GM12878 (cell line): ENCODE measurements at regions not wholly inside any gene's neighbourhood (a gene's known extent, or its start where the extent isn't known, plus 50 kb on each side); places are given as distances from the start of the nearest gene placed in this dataset.

Source experiments
- ATAC-seq: fragments of 200-7000 bp; cut with Tn5 transposase; 3 replicates; pipeline ENCODE4 v1.9.1; 2020; ENCODE audit warnings: mild to moderate bottlenecking, moderate library complexity
- BruUV-seq: library from RNA; stranded (reverse); fragments of 400-500 nt; replicated peaks from 2 replicates; lab custom pipeline; 2021; lab: Mats Ljungman, UMichigan
- CTCF ChIA-PET: fragments of 300-600 bp; sonication (Branson Sonifier 250); formaldehyde crosslinking; extraction: SDS; loops from one replicate; lab custom pipeline; 2021; ENCODE audit warnings: inconsistent platforms; lab: Yijun Ruan, JAX
- POLR2A ChIA-PET: fragments of 350-600 bp; formaldehyde crosslinking; extraction: SDS; loops from one replicate; lab custom pipeline; 2021; ENCODE audit warnings: inconsistent platforms; lab: Charles Lee
- RAD21 ChIA-PET: fragments of 300-600 bp; sonication (Branson Sonifier 250); formaldehyde crosslinking; loops from one replicate; lab custom pipeline; 2023; ENCODE audit warnings: antibody characterized with exemption; ENCODE audit not compliant: unreplicated experiment; lab: Charles Lee
- SMC1A ChIA-PET: fragments of 300-600 bp; sonication (Branson Sonifier 250); formaldehyde crosslinking; loops from one replicate; lab custom pipeline; 2023; ENCODE audit not compliant: unreplicated experiment, uncharacterized antibody; lab: Charles Lee
- DNase-seq: peaks from one replicate; pipeline ENCODE4 v3.0.0-alpha.2; 2011; ENCODE audit warnings: low read depth, low spot score
- FAIRE-seq: peaks from 3 replicates; lab custom pipeline; 2011; peaks lifted over from hg19 to GRCh38; lab: Jason Lieb, UNC
- H2AFZ ChIP-seq: 2 replicates; pipeline ENCODE4 v1.6.0; 2011; ENCODE audit warnings: low read depth, low read length, control low read depth; ENCODE audit not compliant: control insufficient read depth
- H3K27ac ChIP-seq: 2 replicates; pipeline ENCODE4 v1.5.1; 2011; ENCODE audit warnings: control low read depth; ENCODE audit not compliant: control insufficient read depth, insufficient read depth
- H3K27me3 ChIP-seq, 2 experiments: replicated peaks in 1 of 2; 2 replicates each; pipeline versions ENCODE4 v1.6.0 to v1.6.1; 2011; ENCODE audit warnings: low read length in 1 of 2; ENCODE audit not compliant: control insufficient read depth in 2 of 2, insufficient read depth in 2 of 2
- H3K36me3 ChIP-seq, 2 experiments: 2 replicates each; pipeline ENCODE4 v1.5.1; 2011; ENCODE audit warnings: low read length in 1 of 2; ENCODE audit not compliant: control insufficient read depth in 2 of 2, insufficient read depth in 2 of 2
- H3K4me1 ChIP-seq: 2 replicates; pipeline ENCODE4 v1.6.1; 2011; ENCODE audit warnings: mild to moderate bottlenecking, low read length, moderate library complexity, mixed read lengths; ENCODE audit not compliant: control insufficient read depth, insufficient read depth
- H3K4me2 ChIP-seq: 2 replicates; pipeline ENCODE4 v1.6.0; 2011; ENCODE audit warnings: control low read depth; ENCODE audit not compliant: control insufficient read depth, insufficient read depth
- H3K4me3 ChIP-seq: fragments of 200-600 bp; sonication (generic); 2 replicates; pipeline ENCODE4 v1.5.1; 2016
- H3K79me2 ChIP-seq: 2 replicates; pipeline ENCODE4 v1.6.0; 2011; ENCODE audit warnings: low read length; ENCODE audit not compliant: control insufficient read depth, insufficient read depth
- H3K9ac ChIP-seq: 2 replicates; pipeline ENCODE4 v1.8.0; 2011; ENCODE audit warnings: low read length, control low read depth, mixed read lengths; ENCODE audit not compliant: control insufficient read depth, insufficient read depth
- H3K9me3 ChIP-seq: replicated peaks from 3 replicates; pipeline ENCODE4 v1.5.1; 2011; ENCODE audit warnings: mild to moderate bottlenecking, low read length; ENCODE audit not compliant: control insufficient read depth, insufficient read depth
- H4K20me1 ChIP-seq: 2 replicates; pipeline ENCODE4 v1.6.0; 2011; ENCODE audit not compliant: control insufficient read depth, insufficient read depth
- CBX3 ChIP-seq: fragments of 200-600 bp; sonication (generic); IDR thresholded peaks from 2 replicates; pipeline ENCODE4 v1.6.1; 2016; ENCODE audit warnings: low read depth, borderline replicate concordance
- CREB1 ChIP-seq: IDR thresholded peaks from 2 replicates; pipeline ENCODE4 v1.6.1; 2012; ENCODE audit warnings: low read depth, mild to moderate bottlenecking, inconsistent platforms
- EGR1 ChIP-seq, 2 experiments: IDR thresholded peaks; 1 replicate in 1 of 2; 2 replicates in 1 of 2; pipeline ENCODE4 v1.6.1; 2011 to 2012; ENCODE audit warnings: low read depth in 2 of 2, low read length in 2 of 2, borderline replicate concordance in 1 of 2, mild to moderate bottlenecking in 1 of 2, moderate library complexity in 1 of 2
- JUNB ChIP-seq: IDR thresholded peaks from 2 replicates; pipeline ENCODE4 v1.6.1; 2016; ENCODE audit warnings: antibody characterized with exemption, mild to moderate bottlenecking
- SMAD1 ChIP-seq: fragments of 450-650 bp; IDR thresholded peaks from 2 replicates; pipeline ENCODE4 v1.6.1; 2018; ENCODE audit warnings: mild to moderate bottlenecking, low read depth; ENCODE audit not compliant: partially characterized antibody
- WGBS: methylation state at CpG from one replicate; pipeline ENCODE4 v1.1.6; 2016; ENCODE audit warnings: low lambda C conversion rate; ENCODE audit not compliant: insufficient replicate concordance, insufficient coverage; ENCODE audit errors: missing lambda C conversion rate; 5-methylcytosine and 5-hydroxymethylcytosine counted together
- in situ Hi-C: fragments of 300-500 bp; cut with MboI; formaldehyde crosslinking; loops from 9 replicates; pipeline ENCODE4 v1.14.3; 2018; ENCODE audit warnings: mixed read lengths
- intact Hi-C: fragments of 100-400 bp; cut with micrococcal nuclease; formaldehyde crosslinking; loops from one replicate; pipeline ENCODE4 v1.14.2; 2022; ENCODE audit not compliant: unreplicated experiment

- RAD21 ChIA-PET: no interaction called here
- Histone ChIP-seq H3K36me3 (no peaks in the 10 kb centered on the region), H4K20me1 (no peaks in the 10 kb centered on the region), H2AFZ (no peak overlapping the region), H3K79me2 (no peaks in the 10 kb centered on the region), H3K4me2 (no peak overlapping the region), H3K27me3 (no peaks in the 10 kb centered on the region; a peak in 1 of 4 replicates), H3K27ac (no peak overlapping the region), H3K9ac (no peak overlapping the region), H3K4me1 (no peaks in the 10 kb centered on the region), H3K9me3 (no peaks in the 10 kb centered on the region), H3K4me3 (no peak overlapping the region)
- FAIRE-seq: no peak
- in situ Hi-C loops: no loop called here
- intact Hi-C loops: no loop called here
- WGBS: 22% methylated on average over 2 of the region's 2 CpGs
- ATAC-seq: no peak
- TF ChIP-seq CREB1 (no peak), JUNB (no peak)
- no peak for DNase-seq
- no TSS peak for BruUV-seq
- CTCF ChIA-PET: no interaction called here
- SMC1A ChIA-PET: interaction anchor here (1.1 kb wide), 1 partner anchor 234 kb away, joined by 3 read pairs; no protein-coding TSS in a partner anchor
- POLR2A ChIA-PET: interaction anchor here (0.5 kb wide), 1 partner anchor 298 kb away, joined by 4 read pairs; no protein-coding TSS in a partner anchor
Observed at GRCh38 chr6:134684423-134684795, 265.5 kb downstream of the ALDH8A1 start.

- CTCF ChIA-PET: no interaction called here
- no peaks in the 10 kb centered on the region for H3K9me3 ChIP-seq
- H3K79me2 ChIP-seq: no peaks in the 10 kb centered on the region
- SMC1A ChIA-PET: interaction anchor here (1.1 kb wide), 1 partner anchor 235 kb away, joined by 3 read pairs; no protein-coding TSS in a partner anchor
- H3K9ac ChIP-seq: no peak overlapping the region
- intact Hi-C loops: no loop called here
- no peak overlapping the region for H3K4me2 ChIP-seq
- in situ Hi-C loops: no loop called here
- no peak overlapping the region for H3K27ac ChIP-seq
- no peaks in the 10 kb centered on the region for H4K20me1 ChIP-seq
- no TSS peak for BruUV-seq
- ATAC-seq (no peak), FAIRE-seq (no peak), DNase-seq (no peak)
- H3K36me3 ChIP-seq: no peaks in the 10 kb centered on the region
- RAD21 ChIA-PET: no interaction called here
- no peaks in the 10 kb centered on the region; a peak in 1 of 4 replicates for H3K27me3 ChIP-seq
- no peaks in the 10 kb centered on the region for H3K4me1 ChIP-seq
- TF ChIP-seq CBX3: no peak
- no peak for TF ChIP-seq EGR1 (IDR thresholded peaks at IDR 0.05; ENCODE audit: borderline replicate concordance in 1 of 2, low read depth in 2 of 2, low read length in 2 of 2)
- TF ChIP-seq SMAD1: no peak
- WGBS: 6% methylated on average over 2 of the region's 2 CpGs
- H2AFZ ChIP-seq: no peak overlapping the region
- POLR2A ChIA-PET: interaction anchor here (0.5 kb wide), 1 partner anchor 298 kb away, joined by 4 read pairs; no protein-coding TSS in a partner anchor
- no peak overlapping the region for H3K4me3 ChIP-seq
Observed at GRCh38 chr6:134683783-134684422, 266.0 kb downstream of the ALDH8A1 start.
